HEK293 (cell line): ENCODE measurements at regions not wholly inside any gene's neighbourhood (a gene's known extent, or its start where the extent isn't known, plus 50 kb on each side); places are given as distances from the start of the nearest gene placed in this dataset.

Source experiments
- CTCF ChIA-PET: fragments of 350-600 bp; formaldehyde crosslinking; extraction: SDS; loops from one replicate; lab custom pipeline; 2021; ENCODE audit warnings: antibody characterized with exemption; lab: Yijun Ruan, JAX
- POLR2A ChIA-PET: fragments of 300-600 bp; formaldehyde crosslinking; extraction: SDS; loops from one replicate; lab custom pipeline; 2020; ENCODE audit warnings: antibody characterized with exemption, inconsistent platforms; lab: Yijun Ruan, JAX
- H3K27ac ChIP-seq: fragments of 200-500 bp; sonication (Bioruptor generic); 2 replicates; pipeline ENCODE4 v1.5.1; 2014; ENCODE audit warnings: low read depth, low read length, control low read depth, inconsistent platforms; ENCODE audit errors: extremely low read depth
- H3K36me3 ChIP-seq, 2 experiments: fragments of 200-500 bp in 1 of 2; sonication (Bioruptor generic) in 1 of 2; 1 replicate in 1 of 2; 2 replicates in 1 of 2; pipeline ENCODE4 v1.5.1; 2014 to 2017; ENCODE audit warnings: inconsistent platforms in 2 of 2, low read length in 2 of 2; ENCODE audit not compliant: control insufficient read depth in 2 of 2, insufficient read depth in 1 of 2
- H3K4me1 ChIP-seq: fragments of 200-500 bp; sonication (Bioruptor generic); 2 replicates; pipeline ENCODE4 v1.5.1; 2014; ENCODE audit warnings: mild to moderate bottlenecking, low read length, inconsistent platforms; ENCODE audit not compliant: control insufficient read depth, insufficient read depth
- H3K4me3 ChIP-seq: 2 replicates; pipeline ENCODE4 v1.5.1; 2011; ENCODE audit warnings: low read depth, mild to moderate bottlenecking, control low read depth, low read length, moderate library complexity
- H3K9me3 ChIP-seq: fragments of 200-500 bp; sonication (Bioruptor generic); 2 replicates; pipeline ENCODE4 v1.5.1; 2014; ENCODE audit warnings: low read depth, low read length, inconsistent platforms; ENCODE audit not compliant: control insufficient read depth, insufficient read depth
- AEBP2 ChIP-seq: fragments of 450-650 bp; formaldehyde crosslinking; IDR thresholded peaks from 2 replicates; pipeline ENCODE4 v1.5.1; 2016; ENCODE audit warnings: missing biosample characterization, missing genetic modification characterization, borderline replicate concordance
- ATF2 ChIP-seq: fragments of 450-650 bp; formaldehyde crosslinking; IDR thresholded peaks from 2 replicates; pipeline ENCODE4 v1.5.1; 2016; ENCODE audit warnings: missing biosample characterization, missing genetic modification characterization, low read depth
- GLI4 ChIP-seq: fragments of 450-650 bp; formaldehyde crosslinking; IDR thresholded peaks from 2 replicates; pipeline ENCODE4 v1.5.1; 2016; ENCODE audit warnings: missing biosample characterization, missing genetic modification characterization
- HIC1 ChIP-seq: fragments of 450-650 bp; formaldehyde crosslinking; IDR thresholded peaks from 2 replicates; pipeline ENCODE4 v1.5.1; 2016; ENCODE audit warnings: missing biosample characterization, missing genetic modification characterization
- KLF10 ChIP-seq: fragments of 450-650 bp; IDR thresholded peaks from 2 replicates; pipeline ENCODE4 v1.5.1; 2018; ENCODE audit warnings: missing biosample characterization, mild to moderate bottlenecking, missing genetic modification characterization
- OSR2 ChIP-seq: fragments of 450-650 bp; formaldehyde crosslinking; IDR thresholded peaks from 2 replicates; pipeline ENCODE4 v1.5.1; 2016; ENCODE audit warnings: missing biosample characterization, missing genetic modification characterization
- PRDM10 ChIP-seq: fragments of 450-650 bp; formaldehyde crosslinking; IDR thresholded peaks from 2 replicates; pipeline ENCODE4 v1.5.1; 2016; ENCODE audit warnings: missing biosample characterization, missing genetic modification characterization
- RBAK ChIP-seq: fragments of 450-650 bp; formaldehyde crosslinking; IDR thresholded peaks from 2 replicates; pipeline ENCODE4 v1.5.1; 2016; ENCODE audit warnings: missing biosample characterization, missing genetic modification characterization
- ZNF121 ChIP-seq: fragments of 450-650 bp; formaldehyde crosslinking; IDR thresholded peaks from 2 replicates; pipeline ENCODE4 v1.5.1; 2016; ENCODE audit warnings: missing biosample characterization, missing genetic modification characterization
- ZNF133 ChIP-seq: fragments of 450-650 bp; formaldehyde crosslinking; IDR thresholded peaks from 2 replicates; pipeline ENCODE4 v1.5.1; 2016; ENCODE audit warnings: missing biosample characterization, missing genetic modification characterization
- ZNF140 ChIP-seq: fragments of 450-650 bp; formaldehyde crosslinking; IDR thresholded peaks from 2 replicates; pipeline ENCODE4 v1.5.1; 2016; ENCODE audit warnings: missing biosample characterization, missing genetic modification characterization
- ZNF157 ChIP-seq: fragments of 450-650 bp; formaldehyde crosslinking; IDR thresholded peaks from 2 replicates; pipeline ENCODE4 v1.5.1; 2016; ENCODE audit warnings: missing biosample characterization, missing genetic modification characterization
- ZNF280C ChIP-seq: fragments of 450-650 bp; formaldehyde crosslinking; IDR thresholded peaks from 2 replicates; pipeline ENCODE4 v1.5.1; 2016; ENCODE audit warnings: missing biosample characterization, missing genetic modification characterization
- ZNF510 ChIP-seq: fragments of 450-650 bp; formaldehyde crosslinking; IDR thresholded peaks from 2 replicates; pipeline ENCODE4 v1.5.1; 2018; ENCODE audit warnings: mild to moderate bottlenecking, missing genetic modification characterization, missing biosample characterization; ENCODE audit not compliant: insufficient replicate concordance
- ZNF529 ChIP-seq: fragments of 450-650 bp; formaldehyde crosslinking; IDR thresholded peaks from 2 replicates; pipeline ENCODE4 v1.5.1; 2017; ENCODE audit warnings: missing genetic modification characterization, missing biosample characterization; ENCODE audit not compliant: insufficient replicate concordance
- ZNF548 ChIP-seq: fragments of 450-650 bp; formaldehyde crosslinking; IDR thresholded peaks from 2 replicates; pipeline ENCODE4 v1.5.1; 2016; ENCODE audit warnings: missing biosample characterization, missing genetic modification characterization
- ZNF561 ChIP-seq: fragments of 450-650 bp; IDR thresholded peaks from 2 replicates; pipeline ENCODE4 v1.5.1; 2018; ENCODE audit warnings: missing biosample characterization, missing genetic modification characterization, borderline replicate concordance
- ZNF624 ChIP-seq: fragments of 450-650 bp; formaldehyde crosslinking; IDR thresholded peaks from 2 replicates; pipeline ENCODE4 v1.5.1; 2017; ENCODE audit warnings: missing biosample characterization, missing genetic modification characterization
- ZNF791 ChIP-seq: fragments of 450-650 bp; formaldehyde crosslinking; IDR thresholded peaks from 2 replicates; pipeline ENCODE4 v1.5.1; 2016; ENCODE audit warnings: missing biosample characterization, missing genetic modification characterization
- ZSCAN23 ChIP-seq: fragments of 450-650 bp; formaldehyde crosslinking; IDR thresholded peaks from 2 replicates; pipeline ENCODE4 v1.5.1; 2016; ENCODE audit warnings: missing biosample characterization, missing genetic modification characterization

- Histone ChIP-seq H3K9me3 (no peaks in the 10 kb centered on the region), H3K36me3 (no peaks in the 10 kb centered on the region), H3K4me3 (no peak overlapping the region)
- POLR2A ChIA-PET: no interaction called here
- TF ChIP-seq ZNF121 (tag by site-specific recombination): no peak
- TF ChIP-seq ZNF624 (tag by site-specific recombination): no peak
- TF ChIP-seq ZNF157: no peak
- TF ChIP-seq ZSCAN23 (tag by site-specific recombination): no peak
- no peak for TF ChIP-seq PRDM10 (tag by site-specific recombination)
- no peak for TF ChIP-seq OSR2 (tag by site-specific recombination)
- no peak for TF ChIP-seq RBAK (tag by site-specific recombination)
- TF ChIP-seq ZNF280C (tag by site-specific recombination): no peak
- TF ChIP-seq ZNF140: no peak
- no peak for TF ChIP-seq ZNF791 (tag by site-specific recombination)
- no peak for TF ChIP-seq AEBP2 (tag by site-specific recombination)
- TF ChIP-seq KLF10 (tag by site-specific recombination): no peak
- no peak for TF ChIP-seq ZNF510 (tag by site-specific recombination)
- TF ChIP-seq HIC1 (tag by site-specific recombination): no peak
- no peak for TF ChIP-seq ZNF548 (tag by site-specific recombination)
- TF ChIP-seq GLI4 (tag by site-specific recombination): no peak
- no peak for TF ChIP-seq ZNF561 (tag by site-specific recombination)
- TF ChIP-seq ATF2: no peak
- TF ChIP-seq ZNF529 (tag by site-specific recombination): no peak
- TF ChIP-seq ZNF133 (tag by site-specific recombination): no peak
- TF ChIP-seq, all 188 proteins: peak for 0
- Histone ChIP-seq H3K27ac (no peak overlapping the region), H3K4me1 (no peaks in the 10 kb centered on the region)
- CTCF ChIA-PET: no interaction called here
Observed at GRCh38 chr3:124420392-124420791, 309.9 kb upstream of the UMPS start.
